ENCODE measurements at regions not wholly inside any gene's neighbourhood (a gene's known extent, or its start where the extent isn't known, plus 50 kb on each side); places are given as distances from the start of the nearest gene placed in this dataset.
"Not testable (repeated sequence)": the region's sequence is repeated elsewhere in the genome, so short reads cannot be mapped to it uniquely, and the experiment has no call there.

DNA sequence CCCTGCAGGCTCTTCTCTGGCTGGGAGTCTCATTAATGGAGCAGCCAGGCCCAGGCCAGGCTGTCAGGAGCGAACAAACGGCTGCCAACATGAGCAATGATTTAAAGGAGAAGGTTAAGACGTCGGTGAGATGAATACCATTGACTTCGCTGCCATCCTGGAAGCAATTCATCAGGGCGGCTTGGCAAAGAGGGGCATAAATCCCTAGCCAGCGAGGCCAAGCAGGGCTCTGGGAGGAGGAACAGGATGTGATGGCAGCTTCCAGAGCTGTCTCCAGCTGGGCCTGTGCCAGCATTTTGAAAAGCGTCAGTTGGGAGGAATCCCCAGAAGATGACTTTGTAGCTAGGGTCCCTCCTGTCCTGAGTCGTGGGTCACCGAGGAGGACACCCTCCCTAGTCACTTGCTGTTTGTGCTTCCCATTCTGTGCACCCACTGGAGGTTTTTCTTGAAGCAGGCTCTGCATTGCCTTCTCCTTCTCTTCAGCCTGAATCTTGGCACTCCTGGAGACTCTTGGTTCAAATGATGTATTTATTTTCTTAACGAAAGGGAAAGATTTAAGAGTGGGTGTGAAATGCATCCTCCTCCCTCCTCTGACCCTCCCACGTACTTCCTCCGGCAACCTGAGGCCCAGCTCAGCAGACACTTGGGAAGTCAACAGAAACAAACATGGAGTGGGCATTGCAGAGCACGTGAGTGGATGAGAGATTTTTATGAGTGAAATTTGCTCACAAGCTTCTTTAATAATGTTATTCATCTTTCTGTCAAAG is 476.3 kb upstream of the CADM1 start:
- DNase-seq (peak in 2 of 3 donors; percentile 60 to 68), ATAC-seq (peak in 1 of 2 donors; percentile 15)
- intact Hi-C loops (cut with DNase I): no loop called here
- H3K9me3 ChIP-seq (ENCODE audit: control insufficient read depth, low read length): no peaks in the 10 kb centered on the region
- H3K27me3 ChIP-seq (ENCODE audit: control insufficient read depth, insufficient read depth): no peaks in the 10 kb centered on the region
- peaks cover 8% of the 10 kb centered on the region for H3K4me1 ChIP-seq (ENCODE audit: control insufficient read depth, insufficient read depth, low read length)
- no peak overlapping the region for H3K27ac ChIP-seq (ENCODE audit: low read length)
- 43% methylated on average over 14 of the region's 14 CpGs for WGBS
- no peak overlapping the region for H3K4me3 ChIP-seq (ENCODE audit: low read length)

- no peaks in the 10 kb centered on the region for H3K27me3 ChIP-seq (ENCODE audit: control insufficient read depth, insufficient read depth)
- no peak overlapping the region for H3K4me3 ChIP-seq (ENCODE audit: low read length)
- H3K27ac ChIP-seq (ENCODE audit: low read length): no peak overlapping the region
- H3K4me1 ChIP-seq (ENCODE audit: control insufficient read depth, insufficient read depth, low read length): no peaks in the 10 kb centered on the region
- intact Hi-C loops (cut with DNase I): no loop called here
- ATAC-seq: no peak
- H3K9me3 ChIP-seq (ENCODE audit: control insufficient read depth, low read length): no peaks in the 10 kb centered on the region
- 70% methylated on average over 1 of the region's 1 CpG for whole genome bisulfite sequencing
- DNase-seq: no peak
Observed at GRCh38 chr11:115974703-115975102, 470.5 kb upstream of the CADM1 start.

GRCh38 chr11:115967203-115967602 is 463.0 kb upstream of the CADM1 start:
- H3K4me3 ChIP-seq (ENCODE audit: low read length); H3K9me3 ChIP-seq (ENCODE audit: control insufficient read depth, low read length); H3K27me3 ChIP-seq (ENCODE audit: control insufficient read depth, insufficient read depth); DNase-seq; H3K27ac ChIP-seq (ENCODE audit: low read length); ATAC-seq; intact Hi-C loops (cut with DNase I); H3K4me1 ChIP-seq (ENCODE audit: control insufficient read depth, insufficient read depth, low read length): not testable (repeated sequence)
- 75% methylated on average over 9 of the region's 9 CpGs for WGBS

DNA sequence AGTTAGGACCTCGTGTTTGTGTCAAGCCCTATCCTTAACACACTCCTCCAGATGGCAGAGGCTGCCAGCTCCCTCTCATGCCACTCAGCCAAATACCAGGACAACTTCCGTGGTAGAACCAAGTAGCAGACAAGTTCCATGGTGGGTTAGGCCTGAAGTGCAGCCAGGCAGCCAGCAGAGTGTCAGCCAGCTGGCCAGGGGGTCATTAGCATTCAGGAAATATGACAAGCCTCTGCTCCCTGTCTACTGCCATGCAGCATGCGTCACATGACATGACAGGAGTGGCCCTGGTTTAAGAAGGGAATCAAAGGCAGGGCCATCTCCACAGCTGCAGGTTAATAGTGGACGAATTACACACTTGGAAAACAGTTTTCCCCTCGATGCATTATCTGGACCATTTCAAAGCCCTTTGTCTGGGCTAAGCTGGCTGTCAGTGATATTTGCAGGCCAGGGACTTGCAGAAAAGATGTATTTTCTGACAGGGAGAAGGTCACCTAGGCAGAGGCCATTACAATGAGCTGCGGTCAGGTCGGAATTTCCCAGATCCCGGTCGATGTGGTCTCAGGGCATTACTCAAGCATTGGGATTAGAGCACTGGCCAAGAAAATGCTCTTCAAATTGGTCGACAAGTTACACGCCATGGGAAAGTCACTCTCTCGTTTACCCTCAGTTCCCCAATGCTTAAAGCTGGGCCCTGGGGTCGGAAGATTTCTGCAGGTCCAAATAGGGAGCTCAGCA is 461.7 kb upstream of the CADM1 start:
- Histone ChIP-seq H3K27ac (ENCODE audit: low read length) (no peak overlapping the region), H3K27me3 (ENCODE audit: control insufficient read depth, insufficient read depth) (no peaks in the 10 kb centered on the region), H3K4me3 (ENCODE audit: low read length) (no peak overlapping the region), H3K4me1 (ENCODE audit: control insufficient read depth, insufficient read depth, low read length) (peaks cover 3% of the 10 kb centered on the region), H3K9me3 (ENCODE audit: control insufficient read depth, low read length) (no peaks in the 10 kb centered on the region)
- ATAC-seq (peak; percentile 29 to 66), DNase-seq (no peak)
- intact Hi-C loops (cut with DNase I): no loop called here
- WGBS: 70% methylated on average over 13 of the region's 13 CpGs

GRCh38 chr11:115964091-115964490 is 459.9 kb upstream of the CADM1 start:
- H3K27ac ChIP-seq (ENCODE audit: low read length): no peak overlapping the region

DNA sequence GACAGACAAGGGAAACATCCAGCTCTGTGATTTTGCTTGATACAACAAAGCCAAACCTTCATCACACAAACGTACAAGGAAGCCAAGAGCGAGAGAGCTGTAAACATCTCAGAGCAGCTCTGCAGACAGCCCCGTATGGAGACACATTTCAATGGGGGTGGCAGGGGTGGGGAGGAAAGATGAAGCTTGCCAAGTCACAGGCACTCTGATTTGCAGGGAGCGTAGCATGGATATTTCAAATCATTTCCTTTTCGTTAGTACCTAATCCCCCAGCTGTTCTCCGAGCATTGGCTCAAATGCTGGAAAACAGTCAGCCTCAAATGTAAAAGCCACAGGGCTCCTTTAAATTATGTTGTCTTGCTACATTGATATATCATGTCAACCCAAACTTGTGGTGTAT is 458.9 kb upstream of the CADM1 start:
- ATAC-seq (no peak), DNase-seq (no peak)
- intact Hi-C loops (cut with DNase I): no loop called here
- Histone ChIP-seq H3K4me1 (ENCODE audit: control insufficient read depth, insufficient read depth, low read length) (peaks cover 3% of the 10 kb centered on the region), H3K27ac (ENCODE audit: low read length) (no peak overlapping the region), H3K27me3 (ENCODE audit: control insufficient read depth, insufficient read depth) (no peaks in the 10 kb centered on the region), H3K9me3 (ENCODE audit: control insufficient read depth, low read length) (no peaks in the 10 kb centered on the region), H3K4me3 (ENCODE audit: low read length) (no peak overlapping the region)
- 37% methylated on average over 6 of the region's 6 CpGs for WGBS

More at GRCh38 chr11:115964091-115964490, 459.9 kb upstream of the CADM1 start:
- WGBS: 49% methylated on average over 2 of the region's 2 CpGs
- ATAC-seq: peak in 1 of 2 donors; percentile 39
- Histone ChIP-seq H3K4me3 (ENCODE audit: low read length) (no peak overlapping the region), H3K9me3 (ENCODE audit: control insufficient read depth, low read length) (no peaks in the 10 kb centered on the region), H3K27me3 (ENCODE audit: control insufficient read depth, insufficient read depth) (no peaks in the 10 kb centered on the region), H3K4me1 (ENCODE audit: control insufficient read depth, insufficient read depth, low read length) (peaks cover 3% of the 10 kb centered on the region)
- no peak for DNase-seq
- intact Hi-C loops (cut with DNase I): no loop called here

GRCh38 chr11:115961159-115962003 is 457.2 kb upstream of the CADM1 start:
- WGBS: 43% methylated on average over 11 of the region's 11 CpGs
- Histone ChIP-seq H3K4me1 (ENCODE audit: control insufficient read depth, insufficient read depth, low read length) (peaks cover 3% of the 10 kb centered on the region), H3K9me3 (ENCODE audit: control insufficient read depth, low read length) (no peaks in the 10 kb centered on the region), H3K4me3 (ENCODE audit: low read length) (no peak overlapping the region), H3K27ac (ENCODE audit: low read length) (no peak overlapping the region), H3K27me3 (ENCODE audit: control insufficient read depth, insufficient read depth) (no peaks in the 10 kb centered on the region)
- intact Hi-C loops (cut with DNase I): no loop called here
- DNase-seq (peak in 2 of 3 donors; percentile 24 to 54), ATAC-seq (no peak)

- 79% methylated on average over 23 of the region's 23 CpGs for WGBS
- Histone ChIP-seq H3K4me1 (ENCODE audit: control insufficient read depth, insufficient read depth, low read length) (no peaks in the 10 kb centered on the region), H3K9me3 (ENCODE audit: control insufficient read depth, low read length) (no peaks in the 10 kb centered on the region), H3K27ac (ENCODE audit: low read length) (no peak overlapping the region), H3K4me3 (ENCODE audit: low read length) (no peak overlapping the region), H3K27me3 (ENCODE audit: control insufficient read depth, insufficient read depth) (no peaks in the 10 kb centered on the region)
- DNase-seq (no peak), ATAC-seq (no peak)
- intact Hi-C loops (cut with DNase I): no loop called here
Observed at GRCh38 chr11:115959081-115959486, 454.9 kb upstream of the CADM1 start.

DNA sequence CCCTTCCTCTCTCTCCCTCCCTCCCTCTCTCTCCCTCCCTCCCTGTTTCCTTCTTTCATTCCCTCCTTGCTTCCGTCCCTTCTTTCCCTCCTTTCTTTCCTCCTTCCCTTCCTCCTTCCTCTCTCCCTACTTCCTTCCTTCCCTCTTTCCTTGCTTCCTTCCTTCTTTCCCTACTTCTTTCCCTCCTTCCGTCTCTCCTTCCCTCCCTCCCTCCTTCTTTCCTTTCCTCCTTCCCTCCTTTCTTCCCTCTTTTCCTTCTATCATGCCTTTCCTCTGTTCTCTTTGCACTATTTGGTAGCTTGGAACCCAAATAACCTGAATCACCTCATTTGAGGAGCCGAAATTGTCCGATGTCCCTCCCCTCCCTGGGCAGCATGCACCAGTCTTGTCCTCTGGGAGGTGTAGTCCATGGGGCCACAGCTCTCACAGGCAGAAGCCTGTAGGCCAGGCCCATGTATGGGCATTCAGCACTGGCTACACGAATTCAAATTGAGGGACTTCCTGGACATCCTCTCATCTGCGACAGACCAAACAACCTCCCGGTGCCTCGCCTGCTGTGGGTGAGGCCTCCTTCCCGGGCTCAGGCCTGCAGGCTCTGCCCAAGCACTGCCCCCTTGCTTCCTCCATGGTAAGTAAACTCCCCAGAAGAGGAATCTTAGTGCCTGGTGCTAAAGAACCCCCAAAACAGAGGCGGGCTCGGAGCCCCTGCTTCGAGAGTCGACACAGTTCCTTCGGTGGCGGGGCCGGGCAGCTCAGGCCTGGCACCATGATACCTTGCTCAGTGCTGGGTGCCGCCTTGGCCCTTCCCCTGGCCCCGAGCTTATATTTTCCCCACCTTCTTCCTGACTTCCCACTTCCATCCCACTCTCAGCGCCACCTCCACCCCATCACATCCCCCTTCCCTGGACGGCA is 454.1 kb upstream of the CADM1 start:
- intact Hi-C loops (cut with DNase I): no loop called here
- ATAC-seq (no peak), DNase-seq (no peak)
- no peaks in the 10 kb centered on the region for H3K9me3 ChIP-seq (ENCODE audit: control insufficient read depth, low read length)
- H3K27me3 ChIP-seq (ENCODE audit: control insufficient read depth, insufficient read depth): no peaks in the 10 kb centered on the region
- H3K4me1 ChIP-seq (ENCODE audit: control insufficient read depth, insufficient read depth, low read length): no peaks in the 10 kb centered on the region
- no peak overlapping the region for H3K4me3 ChIP-seq (ENCODE audit: low read length)
- WGBS: 84% methylated on average over 20 of the region's 20 CpGs
- H3K27ac ChIP-seq (ENCODE audit: low read length): no peak overlapping the region

- DNase-seq: no peak
- no peak overlapping the region for H3K4me3 ChIP-seq (ENCODE audit: low read length)
- no peaks in the 10 kb centered on the region for H3K4me1 ChIP-seq (ENCODE audit: control insufficient read depth, insufficient read depth, low read length)
- no peaks in the 10 kb centered on the region for H3K9me3 ChIP-seq (ENCODE audit: control insufficient read depth, low read length)
- no peak overlapping the region for H3K27ac ChIP-seq (ENCODE audit: low read length)
- intact Hi-C loops (cut with DNase I): no loop called here
- H3K27me3 ChIP-seq (ENCODE audit: control insufficient read depth, insufficient read depth): no peaks in the 10 kb centered on the region
- WGBS: 83% methylated on average over 2 of the region's 2 CpGs
- no peak for ATAC-seq
Observed at GRCh38 chr11:115955803-115956202, 451.6 kb upstream of the CADM1 start.

All from right cardiac atrium (tissue), 5 donors.